Retinal pigment epithelial cell (primary cell): ENCODE measurements at regions not wholly inside any gene's neighbourhood (a gene's known extent, or its start where the extent isn't known, plus 50 kb on each side); places are given as distances from the start of the nearest gene placed in this dataset.

Experiments used
- DNase-seq: peaks from one replicate; pipeline ENCODE4 v3.0.0-alpha.2; 2010; ENCODE audit warnings: low read depth
- H3K4me3 ChIP-seq: 2 replicates; pipeline ENCODE4 v1.5.1; 2011; ENCODE audit warnings: mild to moderate bottlenecking, low read length, control low read depth, moderate library complexity
- TF ChIP-seq, protein P1 (sequence below): conservative IDR thresholded peaks from 2 replicates; pipeline ENCODE4 v1.5.1; 2011; ENCODE audit warnings: low read depth, low read length, control low read depth, inconsistent platforms

DNA sequence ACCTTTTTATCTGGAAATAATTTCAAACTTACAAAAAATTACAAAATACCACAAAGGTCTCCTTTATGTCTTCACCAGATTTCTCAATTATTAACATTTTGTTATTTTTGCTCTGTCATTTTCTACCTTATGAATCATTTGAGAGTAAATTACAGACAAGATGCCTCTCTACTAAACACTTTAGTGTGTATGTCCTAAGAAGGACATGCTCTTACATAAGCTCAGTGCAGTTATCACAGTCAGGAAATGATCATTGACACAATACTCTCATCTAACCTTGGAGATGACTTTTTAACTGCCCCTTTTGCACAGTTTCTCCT is 378.9 kb upstream of the RUNX1 start:
- no peak for DNase-seq
- TF ChIP-seq, protein P1, sequence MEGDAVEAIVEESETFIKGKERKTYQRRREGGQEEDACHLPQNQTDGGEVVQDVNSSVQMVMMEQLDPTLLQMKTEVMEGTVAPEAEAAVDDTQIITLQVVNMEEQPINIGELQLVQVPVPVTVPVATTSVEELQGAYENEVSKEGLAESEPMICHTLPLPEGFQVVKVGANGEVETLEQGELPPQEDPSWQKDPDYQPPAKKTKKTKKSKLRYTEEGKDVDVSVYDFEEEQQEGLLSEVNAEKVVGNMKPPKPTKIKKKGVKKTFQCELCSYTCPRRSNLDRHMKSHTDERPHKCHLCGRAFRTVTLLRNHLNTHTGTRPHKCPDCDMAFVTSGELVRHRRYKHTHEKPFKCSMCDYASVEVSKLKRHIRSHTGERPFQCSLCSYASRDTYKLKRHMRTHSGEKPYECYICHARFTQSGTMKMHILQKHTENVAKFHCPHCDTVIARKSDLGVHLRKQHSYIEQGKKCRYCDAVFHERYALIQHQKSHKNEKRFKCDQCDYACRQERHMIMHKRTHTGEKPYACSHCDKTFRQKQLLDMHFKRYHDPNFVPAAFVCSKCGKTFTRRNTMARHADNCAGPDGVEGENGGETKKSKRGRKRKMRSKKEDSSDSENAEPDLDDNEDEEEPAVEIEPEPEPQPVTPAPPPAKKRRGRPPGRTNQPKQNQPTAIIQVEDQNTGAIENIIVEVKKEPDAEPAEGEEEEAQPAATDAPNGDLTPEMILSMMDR: no peak
- H3K4me3 ChIP-seq: no peak overlapping the region

DNA sequence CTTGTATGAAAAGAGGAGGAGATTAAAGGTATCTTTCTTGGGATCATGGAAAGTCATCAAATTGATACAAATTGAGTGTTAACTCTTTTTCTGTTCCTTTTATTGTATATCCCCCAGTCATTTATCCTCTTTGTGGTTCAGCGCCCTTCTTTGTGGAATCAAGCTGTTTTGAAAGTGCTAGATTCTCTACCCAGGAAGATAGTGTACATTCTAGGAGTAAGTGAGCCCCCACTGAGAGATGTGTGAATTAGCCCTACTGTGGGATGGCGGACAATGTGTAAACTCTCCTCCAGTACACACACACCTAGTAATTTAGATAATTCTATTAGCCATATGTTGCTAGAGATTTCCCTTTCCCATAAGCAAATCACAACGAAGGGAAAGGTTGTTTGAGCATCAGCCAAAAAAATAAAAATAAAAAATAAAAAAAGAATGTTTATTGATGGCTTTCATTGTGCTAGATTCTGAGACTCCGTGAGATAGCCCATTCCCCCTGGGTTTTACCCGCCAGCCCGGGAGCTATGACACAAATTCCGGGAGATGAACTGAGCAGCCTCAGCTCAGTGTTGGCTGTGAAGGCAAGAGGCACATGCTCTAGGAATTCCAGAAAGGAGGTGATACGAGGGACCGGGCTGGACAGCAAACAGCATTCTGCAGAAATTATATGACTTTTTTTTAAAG is 378.4 kb upstream of the RUNX1 start:
- TF ChIP-seq, protein P1: no peak
- no peak overlapping the region for H3K4me3 ChIP-seq
- DNase-seq: no peak

DNA sequence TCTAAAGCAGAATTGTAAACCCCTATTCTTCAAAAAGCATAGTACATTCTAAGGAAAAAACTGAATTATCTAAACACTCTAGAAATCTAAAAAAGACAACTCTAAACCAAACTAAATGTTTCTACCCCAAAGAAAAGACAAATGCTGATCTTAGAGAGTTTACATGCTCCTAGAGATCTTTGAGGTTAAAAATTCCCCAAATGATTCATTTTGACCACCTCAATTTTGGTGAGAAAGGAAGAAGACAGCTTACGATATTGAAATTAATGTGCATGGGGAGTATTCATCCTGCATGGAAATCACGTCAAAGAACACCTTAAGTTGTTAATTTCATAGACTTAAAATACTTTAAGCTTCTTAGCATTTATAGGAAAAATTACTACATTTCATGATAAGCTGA is 377.8 kb upstream of the RUNX1 start:
- no peak for DNase-seq
- H3K4me3 ChIP-seq: no peak overlapping the region
- TF ChIP-seq, protein P1: no peak

GRCh38 chr21:35426469-35426868 is 377.4 kb upstream of the RUNX1 start:
- H3K4me3 ChIP-seq: no peak overlapping the region
- DNase-seq: no peak
- TF ChIP-seq, protein P1: no peak

- H3K4me3 ChIP-seq: no peak overlapping the region
- TF ChIP-seq, protein P1: no peak
- DNase-seq: no peak
Measured at GRCh38 chr21:35424122-35424521, 375.0 kb upstream of the RUNX1 start.

DNA sequence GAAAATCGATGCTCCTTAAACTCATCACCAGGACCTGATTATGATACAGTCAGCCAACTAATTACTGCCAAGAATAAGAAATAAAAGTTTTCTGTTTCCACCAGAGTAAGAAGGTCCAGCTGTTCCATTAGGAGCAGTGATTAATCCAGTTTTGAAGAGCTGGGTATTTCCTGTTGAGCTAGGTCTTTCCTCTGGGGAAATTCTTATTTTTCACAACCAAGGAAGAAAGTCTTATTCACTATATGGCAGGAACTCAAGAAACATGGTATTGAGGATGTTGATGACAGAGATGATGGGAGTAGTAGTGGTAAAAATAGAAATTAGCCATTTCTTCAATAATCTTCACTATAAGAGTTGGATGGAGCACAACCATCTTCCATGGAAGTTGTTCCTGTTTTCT is 374.6 kb upstream of the RUNX1 start:
- TF ChIP-seq, protein P1: no peak
- DNase-seq: no peak
- H3K4me3 ChIP-seq: no peak overlapping the region

DNA sequence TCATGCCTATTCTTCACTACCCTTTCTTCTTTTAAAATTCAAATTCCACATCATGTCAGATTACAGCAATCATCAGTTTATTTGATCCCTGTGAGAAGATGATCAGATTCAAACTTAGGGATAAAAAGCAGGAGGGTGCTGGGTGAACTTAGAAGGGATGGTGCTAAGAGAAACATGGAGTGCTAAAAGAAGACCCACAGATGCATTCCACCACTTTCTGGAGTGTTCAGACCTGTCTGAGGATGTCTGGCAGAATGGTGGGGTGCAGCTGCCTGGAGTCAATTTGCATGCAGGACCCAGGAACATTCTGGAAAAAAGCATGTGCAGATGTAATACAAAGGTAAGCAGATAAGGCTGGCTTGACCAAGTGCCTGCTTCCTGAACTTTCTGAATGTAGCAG is 372.9 kb upstream of the RUNX1 start:
- no peak for DNase-seq
- H3K4me3 ChIP-seq: no peak overlapping the region
- TF ChIP-seq, protein P1: no peak
